C1 segment of cervical spinal cord (tissue), 14 donors: ENCODE measurements at regions not wholly inside any gene's neighbourhood (a gene's known extent, or its start where the extent isn't known, plus 50 kb on each side); places are given as distances from the start of the nearest gene placed in this dataset.

ENCODE experiments used
- DNase-seq, 14 donors: peaks; one replicate each; lab custom pipeline; 2025; lab: John Stamatoyannopoulos, UW

GRCh38 chr9:135308821-135309762 lies 170.5 kb upstream of the PPP1R26 start:
- DNase-seq: no peak

- no peak for DNase-seq
Observed at GRCh38 chr9:135309763-135310125, 169.8 kb upstream of the PPP1R26 start.

- DNase-seq: no peak
Observed at GRCh38 chr9:135310134-135310533, 169.4 kb upstream of the PPP1R26 start.

GRCh38 chr9:135315572-135315971 lies 164.0 kb upstream of the PPP1R26 start:
- no peak for DNase-seq

GRCh38 chr9:135320331-135320730 lies 159.3 kb upstream of the PPP1R26 start:
- no peak for DNase-seq

GRCh38 chr9:135320943-135321342 lies 158.6 kb upstream of the PPP1R26 start:
- no peak for DNase-seq

GRCh38 chr9:135321580-135321979 lies 158.0 kb upstream of the PPP1R26 start:
- no peak for DNase-seq

GRCh38 chr9:135324329-135324728 lies 155.3 kb upstream of the PPP1R26 start:
- no peak for DNase-seq

GRCh38 chr9:135326141-135326540 lies 153.4 kb upstream of the PPP1R26 start:
- no peak for DNase-seq

- DNase-seq: no peak
Observed at GRCh38 chr9:135326633-135327152, 152.9 kb upstream of the PPP1R26 start.

GRCh38 chr9:135328485-135329417 lies 150.8 kb upstream of the PPP1R26 start:
- no peak for DNase-seq

GRCh38 chr9:135329571-135330306 lies 149.8 kb upstream of the PPP1R26 start:
- DNase-seq: no peak

- no peak for DNase-seq
Observed at GRCh38 chr9:135330307-135330631, 149.3 kb upstream of the PPP1R26 start.

GRCh38 chr9:135330685-135331590 lies 148.6 kb upstream of the PPP1R26 start:
- DNase-seq: no peak

- no peak for DNase-seq
Observed at GRCh38 chr9:135332516-135332915, 147.1 kb upstream of the PPP1R26 start.

- DNase-seq: no peak
Observed at GRCh38 chr9:135332979-135333748, 146.4 kb upstream of the PPP1R26 start.

- no peak for DNase-seq
Observed at GRCh38 chr9:135334953-135335460, 144.6 kb upstream of the PPP1R26 start.

GRCh38 chr9:135335691-135336181 lies 143.8 kb upstream of the PPP1R26 start:
- no peak for DNase-seq
